Activated naive CD4-positive, alpha-beta T cell treated with anti-CD3 and anti-CD28 coated beads, Interleukin-2, amount 50 U/mL, for 24 hours (primary cell): ENCODE measurements at regions not wholly inside any gene's neighbourhood (a gene's known extent, or its start where the extent isn't known, plus 50 kb on each side); places are given as distances from the start of the nearest gene placed in this dataset.
"Not testable (repeated sequence)": the region's sequence is repeated elsewhere in the genome, so short reads cannot be mapped to it uniquely, and the experiment has no call there.

Experiments
- H3K27ac Mint-ChIP-seq: one replicate; pipeline ENCODE4 v1.8.0; 2021; ENCODE audit warnings: mild to moderate bottlenecking, mixed read lengths
- H3K27me3 Mint-ChIP-seq: one replicate; pipeline ENCODE4 v1.8.0; 2021; ENCODE audit warnings: mixed read lengths
- H3K36me3 Mint-ChIP-seq: one replicate; pipeline ENCODE4 v1.8.0; 2021; ENCODE audit warnings: mixed read lengths
- H3K4me1 Mint-ChIP-seq: one replicate; pipeline ENCODE4 v1.8.0; 2021; ENCODE audit warnings: mixed read lengths
- H3K4me3 Mint-ChIP-seq: one replicate; pipeline ENCODE4 v1.8.0; 2021; ENCODE audit warnings: mild to moderate bottlenecking, mixed read lengths
- H3K9me3 Mint-ChIP-seq: one replicate; pipeline ENCODE4 v1.8.0; 2021; ENCODE audit warnings: mixed read lengths

- H3K27me3 Mint-ChIP-seq = no peaks in the 10 kb centered on the region
Measured at GRCh38 chrX:64580605-64581004, 185.4 kb upstream of the MTMR8 start.

GRCh38 chrX:64580035-64580434 is 184.8 kb upstream of the MTMR8 start:
- Mint-ChIP-seq H3K4me1 (peaks cover 12% of the 10 kb centered on the region), H3K27me3 (no peaks in the 10 kb centered on the region), H3K4me3 (no peak overlapping the region), H3K9me3 (no peaks in the 10 kb centered on the region), H3K27ac (no peak overlapping the region), H3K36me3 (no peaks in the 10 kb centered on the region)

More at GRCh38 chrX:64580605-64581004, 185.4 kb upstream of the MTMR8 start:
- Mint-ChIP-seq H3K27ac (no peak overlapping the region), H3K36me3 (no peaks in the 10 kb centered on the region), H3K4me1 (peaks cover 12% of the 10 kb centered on the region), H3K9me3 (no peaks in the 10 kb centered on the region), H3K4me3 (no peak overlapping the region)

GRCh38 chrX:64571011-64571410 is 175.8 kb upstream of the MTMR8 start:
- Mint-ChIP-seq H3K9me3 (peaks cover 5% of the 10 kb centered on the region), H3K27ac (peak overlapping the region; percentile 4), H3K36me3 (no peaks in the 10 kb centered on the region), H3K4me3 (no peak overlapping the region), H3K4me1 (peaks cover 9% of the 10 kb centered on the region), H3K27me3 (no peaks in the 10 kb centered on the region)

GRCh38 chrX:64570204-64570603 is 175.0 kb upstream of the MTMR8 start:
- Mint-ChIP-seq H3K27me3 (no peaks in the 10 kb centered on the region), H3K36me3 (no peaks in the 10 kb centered on the region), H3K9me3 (peaks cover 5% of the 10 kb centered on the region), H3K4me1 (peaks cover 9% of the 10 kb centered on the region), H3K4me3 (no peak overlapping the region), H3K27ac (no peak overlapping the region)

- H3K4me3 Mint-ChIP-seq, H3K27me3 Mint-ChIP-seq, H3K9me3 Mint-ChIP-seq, H3K36me3 Mint-ChIP-seq, H3K4me1 Mint-ChIP-seq, H3K27ac Mint-ChIP-seq: not testable (repeated sequence)
Measured at GRCh38 chrX:64565348-64565747, 170.1 kb upstream of the MTMR8 start.

GRCh38 chrX:64549236-64549635 is 154.0 kb upstream of the MTMR8 start:
- not testable (repeated sequence) for H3K4me1 Mint-ChIP-seq, H3K36me3 Mint-ChIP-seq, H3K27ac Mint-ChIP-seq, H3K9me3 Mint-ChIP-seq, H3K27me3 Mint-ChIP-seq, H3K4me3 Mint-ChIP-seq

- no peaks in the 10 kb centered on the region for H3K4me1 Mint-ChIP-seq
- no peaks in the 10 kb centered on the region for H3K27me3 Mint-ChIP-seq
- H3K36me3 Mint-ChIP-seq = no peaks in the 10 kb centered on the region
- H3K4me3 Mint-ChIP-seq = no peak overlapping the region
- no peak overlapping the region for H3K27ac Mint-ChIP-seq
- no peaks in the 10 kb centered on the region for H3K9me3 Mint-ChIP-seq
Measured at GRCh38 chrX:64536736-64537135, 141.5 kb upstream of the MTMR8 start.
